ENCODE measurements at regions not wholly inside any gene's neighbourhood (a gene's known extent, or its start where the extent isn't known, plus 50 kb on each side); places are given as distances from the start of the nearest gene placed in this dataset.

- TF ChIP-seq, protein P1, sequence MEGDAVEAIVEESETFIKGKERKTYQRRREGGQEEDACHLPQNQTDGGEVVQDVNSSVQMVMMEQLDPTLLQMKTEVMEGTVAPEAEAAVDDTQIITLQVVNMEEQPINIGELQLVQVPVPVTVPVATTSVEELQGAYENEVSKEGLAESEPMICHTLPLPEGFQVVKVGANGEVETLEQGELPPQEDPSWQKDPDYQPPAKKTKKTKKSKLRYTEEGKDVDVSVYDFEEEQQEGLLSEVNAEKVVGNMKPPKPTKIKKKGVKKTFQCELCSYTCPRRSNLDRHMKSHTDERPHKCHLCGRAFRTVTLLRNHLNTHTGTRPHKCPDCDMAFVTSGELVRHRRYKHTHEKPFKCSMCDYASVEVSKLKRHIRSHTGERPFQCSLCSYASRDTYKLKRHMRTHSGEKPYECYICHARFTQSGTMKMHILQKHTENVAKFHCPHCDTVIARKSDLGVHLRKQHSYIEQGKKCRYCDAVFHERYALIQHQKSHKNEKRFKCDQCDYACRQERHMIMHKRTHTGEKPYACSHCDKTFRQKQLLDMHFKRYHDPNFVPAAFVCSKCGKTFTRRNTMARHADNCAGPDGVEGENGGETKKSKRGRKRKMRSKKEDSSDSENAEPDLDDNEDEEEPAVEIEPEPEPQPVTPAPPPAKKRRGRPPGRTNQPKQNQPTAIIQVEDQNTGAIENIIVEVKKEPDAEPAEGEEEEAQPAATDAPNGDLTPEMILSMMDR (IDR thresholded peaks at IDR 0.05), result no peak
- no peak for TF ChIP-seq POLR2A (IDR thresholded peaks at IDR 0.05)
These were observed 405.9 kb upstream of the PITX2 start for GRCh38 chr4:111028795-111029194.
